GM23338 (cell line): ENCODE measurements at regions not wholly inside any gene's neighbourhood (a gene's known extent, or its start where the extent isn't known, plus 50 kb on each side); places are given as distances from the start of the nearest gene placed in this dataset.

Experiments
- ATAC-seq: fragments of 200-7000 bp; cut with Tn5 transposase; 3 replicates; pipeline ENCODE4 v1.9.1; 2020
- DNase-seq: peaks from one replicate; pipeline ENCODE4 v3.0.0-alpha.2; 2015; ENCODE audit warnings: low spot score
- H2AFZ ChIP-seq: fragments of 200-600 bp; sonication (generic); 2 replicates; pipeline ENCODE4 v1.8.0; 2016; ENCODE audit warnings: antibody characterized with exemption, mild to moderate bottlenecking, moderate library complexity
- H3F3A ChIP-seq: fragments of 200-600 bp; sonication (generic); replicated peaks from 2 replicates; pipeline ENCODE4 v1.8.0; 2017; ENCODE audit warnings: antibody characterized with exemption, mixed run types, low read depth
- H3K27ac ChIP-seq: fragments of 200-600 bp; sonication (generic); 2 replicates; pipeline ENCODE4 v1.6.1; 2016; ENCODE audit warnings: low read depth
- H3K27me3 ChIP-seq: fragments of 200-600 bp; sonication (generic); 2 replicates; pipeline ENCODE4 v1.8.0; 2016; ENCODE audit warnings: mild to moderate bottlenecking, mixed run types, moderate library complexity; ENCODE audit not compliant: insufficient read depth
- H3K36me3 ChIP-seq: fragments of 200-600 bp; sonication (generic); 2 replicates; pipeline ENCODE4 v1.8.0; 2016; ENCODE audit warnings: mild to moderate bottlenecking; ENCODE audit not compliant: insufficient read depth
- H3K4me1 ChIP-seq: fragments of 200-600 bp; sonication (generic); 2 replicates; pipeline ENCODE4 v1.8.0; 2016; ENCODE audit warnings: mild to moderate bottlenecking, moderate library complexity; ENCODE audit not compliant: insufficient read depth
- H3K4me2 ChIP-seq: fragments of 200-600 bp; sonication (generic); 2 replicates; pipeline ENCODE4 v1.7.1; 2017; ENCODE audit warnings: mixed run types
- H3K4me3 ChIP-seq: fragments of 200-600 bp; sonication (generic); 2 replicates; pipeline ENCODE4 v1.6.1; 2016; ENCODE audit warnings: mixed run types
- H3K79me2 ChIP-seq: fragments of 200-600 bp; sonication (generic); replicated peaks from 2 replicates; pipeline ENCODE4 v1.8.0; 2017; ENCODE audit warnings: mild to moderate bottlenecking; ENCODE audit not compliant: insufficient read depth
- H3K9me2 ChIP-seq: fragments of 200-600 bp; sonication (generic); 2 replicates; pipeline ENCODE4 v1.8.0; 2017; ENCODE audit not compliant: insufficient read depth
- H4K20me1 ChIP-seq: fragments of 200-600 bp; sonication (generic); replicated peaks from 2 replicates; pipeline ENCODE4 v1.8.0; 2017; ENCODE audit warnings: mild to moderate bottlenecking; ENCODE audit not compliant: insufficient read depth
- H3K27ac Mint-ChIP-seq: 2 replicates; pipeline ENCODE4 v1.8.0; 2020; ENCODE audit warnings: inconsistent platforms, mild to moderate bottlenecking, moderate library complexity, mixed read lengths
- H3K27me3 Mint-ChIP-seq: 3 replicates; pipeline ENCODE4 v1.8.0; 2022; ENCODE audit warnings: low read depth, mild to moderate bottlenecking, moderate library complexity, mixed read lengths, inconsistent platforms; ENCODE audit not compliant: insufficient read depth, poor library complexity
- H3K36me3 Mint-ChIP-seq: 3 replicates; pipeline ENCODE4 v1.8.0; 2021; ENCODE audit warnings: low read depth, mild to moderate bottlenecking, inconsistent platforms, moderate library complexity, mixed read lengths
- H3K4me1 Mint-ChIP-seq: 3 replicates; pipeline ENCODE4 v1.8.0; 2020; ENCODE audit warnings: mild to moderate bottlenecking, inconsistent platforms, mixed read lengths
- H3K4me3 Mint-ChIP-seq: 3 replicates; pipeline ENCODE4 v1.8.0; 2021; ENCODE audit warnings: moderate library complexity, mild to moderate bottlenecking, inconsistent platforms, mixed read lengths
- H3K9me3 Mint-ChIP-seq: 3 replicates; pipeline ENCODE4 v1.8.0; 2020; ENCODE audit warnings: moderate library complexity, mild to moderate bottlenecking, inconsistent platforms, mixed read lengths
- EZH2 ChIP-seq: fragments of 200-600 bp; sonication (generic); IDR thresholded peaks from one replicate; pipeline ENCODE4 v1.8.0; 2017; ENCODE audit warnings: antibody characterized with exemption, mild to moderate bottlenecking, low read depth; ENCODE audit not compliant: unreplicated experiment
- EZH2phosphoT487 ChIP-seq: fragments of 200-600 bp; sonication (generic); IDR thresholded peaks from one replicate; pipeline ENCODE4 v1.8.1; 2018; ENCODE audit warnings: antibody characterized with exemption; ENCODE audit not compliant: unreplicated experiment
- POLR2AphosphoS5 ChIP-seq: IDR thresholded peaks from 2 replicates; pipeline ENCODE4 v1.6.1; 2016; ENCODE audit warnings: antibody characterized with exemption, low read depth
- STAT1 ChIP-seq: IDR thresholded peaks from one replicate; pipeline ENCODE4 v1.6.1; 2016; ENCODE audit warnings: antibody characterized with exemption; ENCODE audit not compliant: unreplicated experiment
- ZNF331 ChIP-seq: fragments of 250-450 bp; sonication (Bioruptor Pico); IDR thresholded peaks from 2 replicates; pipeline ENCODE4 v1.5.0; 2020; ENCODE audit warnings: low read depth, mild to moderate bottlenecking, moderate library complexity
- TF ChIP-seq, protein P1 (sequence below): fragments of 250-450 bp; sonication (Bioruptor Pico); IDR thresholded peaks from 2 replicates; pipeline ENCODE4 v1.5.0; 2020; ENCODE audit warnings: mild to moderate bottlenecking, moderate library complexity

DNA sequence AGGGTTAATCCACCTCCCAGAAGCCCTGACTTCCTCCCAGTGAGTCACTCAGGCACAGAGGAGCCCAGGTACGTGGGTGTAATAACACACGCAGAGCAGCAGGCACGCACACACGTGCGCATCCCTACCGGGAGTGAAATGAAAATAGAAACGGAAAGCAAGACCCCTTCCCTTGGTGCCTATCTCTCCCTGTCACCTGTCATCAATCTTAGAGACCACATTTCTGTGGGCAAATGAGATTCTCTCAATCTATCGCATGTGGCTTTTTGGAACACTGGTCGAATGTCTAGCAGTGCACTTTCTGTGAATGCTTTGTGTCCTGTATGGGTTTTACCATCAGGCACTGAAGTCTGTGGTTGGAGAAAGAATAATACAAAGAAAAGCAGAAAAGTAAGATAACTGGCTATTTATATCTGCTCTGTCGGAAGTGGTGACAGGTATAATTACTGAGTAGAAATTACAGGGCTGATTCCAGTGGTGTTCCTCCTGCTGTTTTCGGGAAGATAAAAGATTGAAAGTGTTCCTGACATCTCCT is 137.7 kb upstream of the GRIA1 start:
- TF ChIP-seq STAT1 (no peak), ZNF331 (CRISPR knock-in tag) (no peak), POLR2AphosphoS5 (no peak), EZH2phosphoT487 (no peak)
- TF ChIP-seq, protein P1, sequence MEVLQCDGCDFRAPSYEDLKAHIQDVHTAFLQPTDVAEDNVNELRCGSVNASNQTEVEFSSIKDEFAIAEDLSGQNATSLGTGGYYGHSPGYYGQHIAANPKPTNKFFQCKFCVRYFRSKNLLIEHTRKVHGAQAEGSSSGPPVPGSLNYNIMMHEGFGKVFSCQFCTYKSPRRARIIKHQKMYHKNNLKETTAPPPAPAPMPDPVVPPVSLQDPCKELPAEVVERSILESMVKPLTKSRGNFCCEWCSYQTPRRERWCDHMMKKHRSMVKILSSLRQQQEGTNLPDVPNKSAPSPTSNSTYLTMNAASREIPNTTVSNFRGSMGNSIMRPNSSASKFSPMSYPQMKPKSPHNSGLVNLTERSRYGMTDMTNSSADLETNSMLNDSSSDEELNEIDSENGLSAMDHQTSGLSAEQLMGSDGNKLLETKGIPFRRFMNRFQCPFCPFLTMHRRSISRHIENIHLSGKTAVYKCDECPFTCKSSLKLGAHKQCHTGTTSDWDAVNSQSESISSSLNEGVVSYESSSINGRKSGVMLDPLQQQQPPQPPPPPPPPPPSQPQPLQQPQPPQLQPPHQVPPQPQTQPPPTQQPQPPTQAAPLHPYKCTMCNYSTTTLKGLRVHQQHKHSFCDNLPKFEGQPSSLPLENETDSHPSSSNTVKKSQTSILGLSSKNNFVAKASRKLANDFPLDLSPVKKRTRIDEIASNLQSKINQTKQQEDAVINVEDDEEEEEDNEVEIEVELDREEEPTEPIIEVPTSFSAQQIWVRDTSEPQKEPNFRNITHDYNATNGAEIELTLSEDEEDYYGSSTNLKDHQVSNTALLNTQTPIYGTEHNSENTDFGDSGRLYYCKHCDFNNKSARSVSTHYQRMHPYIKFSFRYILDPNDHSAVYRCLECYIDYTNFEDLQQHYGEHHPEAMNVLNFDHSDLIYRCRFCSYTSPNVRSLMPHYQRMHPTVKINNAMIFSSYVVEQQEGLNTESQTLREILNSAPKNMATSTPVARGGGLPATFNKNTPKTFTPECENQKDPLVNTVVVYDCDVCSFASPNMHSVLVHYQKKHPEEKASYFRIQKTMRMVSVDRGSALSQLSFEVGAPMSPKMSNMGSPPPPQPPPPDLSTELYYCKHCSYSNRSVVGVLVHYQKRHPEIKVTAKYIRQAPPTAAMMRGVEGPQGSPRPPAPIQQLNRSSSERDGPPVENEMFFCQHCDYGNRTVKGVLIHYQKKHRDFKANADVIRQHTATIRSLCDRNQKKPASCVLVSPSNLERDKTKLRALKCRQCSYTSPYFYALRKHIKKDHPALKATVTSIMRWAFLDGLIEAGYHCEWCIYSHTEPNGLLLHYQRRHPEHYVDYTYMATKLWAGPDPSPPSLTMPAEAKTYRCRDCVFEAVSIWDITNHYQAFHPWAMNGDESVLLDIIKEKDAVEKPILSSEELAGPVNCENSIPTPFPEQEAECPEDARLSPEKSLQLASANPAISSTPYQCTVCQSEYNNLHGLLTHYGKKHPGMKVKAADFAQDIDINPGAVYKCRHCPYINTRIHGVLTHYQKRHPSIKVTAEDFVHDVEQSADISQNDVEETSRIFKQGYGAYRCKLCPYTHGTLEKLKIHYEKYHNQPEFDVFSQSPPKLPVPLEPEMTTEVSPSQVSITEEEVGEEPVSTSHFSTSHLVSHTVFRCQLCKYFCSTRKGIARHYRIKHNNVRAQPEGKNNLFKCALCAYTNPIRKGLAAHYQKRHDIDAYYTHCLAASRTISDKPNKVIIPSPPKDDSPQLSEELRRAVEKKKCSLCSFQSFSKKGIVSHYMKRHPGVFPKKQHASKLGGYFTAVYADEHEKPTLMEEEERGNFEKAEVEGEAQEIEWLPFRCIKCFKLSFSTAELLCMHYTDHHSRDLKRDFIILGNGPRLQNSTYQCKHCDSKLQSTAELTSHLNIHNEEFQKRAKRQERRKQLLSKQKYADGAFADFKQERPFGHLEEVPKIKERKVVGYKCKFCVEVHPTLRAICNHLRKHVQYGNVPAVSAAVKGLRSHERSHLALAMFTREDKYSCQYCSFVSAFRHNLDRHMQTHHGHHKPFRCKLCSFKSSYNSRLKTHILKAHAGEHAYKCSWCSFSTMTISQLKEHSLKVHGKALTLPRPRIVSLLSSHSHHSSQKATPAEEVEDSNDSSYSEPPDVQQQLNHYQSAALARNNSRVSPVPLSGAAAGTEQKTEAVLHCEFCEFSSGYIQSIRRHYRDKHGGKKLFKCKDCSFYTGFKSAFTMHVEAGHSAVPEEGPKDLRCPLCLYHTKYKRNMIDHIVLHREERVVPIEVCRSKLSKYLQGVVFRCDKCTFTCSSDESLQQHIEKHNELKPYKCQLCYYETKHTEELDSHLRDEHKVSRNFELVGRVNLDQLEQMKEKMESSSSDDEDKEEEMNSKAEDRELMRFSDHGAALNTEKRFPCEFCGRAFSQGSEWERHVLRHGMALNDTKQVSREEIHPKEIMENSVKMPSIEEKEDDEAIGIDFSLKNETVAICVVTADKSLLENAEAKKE (CRISPR knock-in tag), result no peak
- no peaks in the 10 kb centered on the region for H4K20me1 ChIP-seq
- H3K27ac ChIP-seq, result no peak overlapping the region
- peaks cover 38% of the 10 kb centered on the region for H3K4me1 ChIP-seq
- Mint-ChIP-seq H3K27ac (no peak overlapping the region), H3K36me3 (no peaks in the 10 kb centered on the region; the same call in 2 of the 3 replicates), H3K9me3 (no peaks in the 10 kb centered on the region), H3K4me1 (peaks cover 44% of the 10 kb centered on the region), H3K27me3 (peaks cover 8% of the 10 kb centered on the region), H3K4me3 (no peak overlapping the region)
- H2AFZ ChIP-seq, result no peak overlapping the region
- 0 out of 2 replicates have a peak, but pooled peaks cover 2% of the 10 kb centered on the region for H3F3A ChIP-seq
- no peak overlapping the region for H3K4me2 ChIP-seq
- H3K79me2 ChIP-seq, result no peaks in the 10 kb centered on the region
- no peak for ATAC-seq
- no peak for DNase-seq
- H3K4me3 ChIP-seq, result no peak overlapping the region
- H3K9me2 ChIP-seq, result 0 out of 2 replicates have a peak, but pooled peaks cover 3% of the 10 kb centered on the region
- H3K36me3 ChIP-seq, result no peaks in the 10 kb centered on the region
- H3K27me3 ChIP-seq, result peaks cover 10% of the 10 kb centered on the region; the same call in 1 of the 2 replicates

DNA sequence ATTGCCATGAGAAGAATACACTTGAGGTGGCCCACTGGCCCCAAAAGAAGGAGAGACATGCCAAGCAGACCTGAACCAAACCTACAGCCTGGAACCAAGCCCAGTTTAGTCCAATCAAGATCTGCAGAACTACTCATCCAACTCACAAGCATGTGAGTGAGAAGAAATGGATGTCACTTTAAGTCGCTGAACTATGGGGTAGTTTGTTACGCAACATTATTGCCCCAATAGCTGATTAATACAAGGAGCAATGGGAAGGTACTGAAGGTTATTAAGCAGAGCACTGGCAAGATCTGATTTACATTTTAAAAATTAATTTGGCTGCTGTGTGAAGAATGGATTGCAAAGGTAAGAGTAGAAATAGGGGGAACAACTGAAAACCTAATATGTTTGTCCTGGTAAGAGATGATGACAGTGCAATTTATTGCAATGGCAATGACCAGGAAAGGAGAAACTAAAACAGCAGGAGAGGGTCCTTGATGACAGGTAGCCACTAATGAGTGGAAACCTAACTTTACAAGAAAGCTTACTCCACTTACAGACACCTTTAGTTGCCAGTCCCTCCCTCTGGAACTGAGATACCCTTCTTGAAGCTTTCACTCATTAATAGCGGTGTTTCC is 132.9 kb upstream of the GRIA1 start:
- H3K27ac Mint-ChIP-seq, result no peak overlapping the region
- no peaks in the 10 kb centered on the region for H3K9me3 Mint-ChIP-seq
- Histone ChIP-seq H3K4me3 (no peak overlapping the region), H3K4me1 (peaks cover 7% of the 10 kb centered on the region; the same call in 1 of the 2 replicates), H4K20me1 (no peaks in the 10 kb centered on the region), H2AFZ (no peak overlapping the region), H3K27ac (no peak overlapping the region), H3K27me3 (no peaks in the 10 kb centered on the region), H3F3A (no peaks in the 10 kb centered on the region), H3K79me2 (no peaks in the 10 kb centered on the region), H3K4me2 (no peak overlapping the region), H3K9me2 (no peaks in the 10 kb centered on the region), H3K36me3 (no peaks in the 10 kb centered on the region)
- peaks cover 10% of the 10 kb centered on the region for H3K4me1 Mint-ChIP-seq
- TF ChIP-seq EZH2, result no peak
- H3K27me3 Mint-ChIP-seq, result peaks cover 3% of the 10 kb centered on the region
- no peak for DNase-seq
- H3K36me3 Mint-ChIP-seq, result no peaks in the 10 kb centered on the region; the same call in 2 of the 3 replicates
- ATAC-seq, result no peak
- H3K4me3 Mint-ChIP-seq, result no peak overlapping the region
